Activated naive CD4-positive, alpha-beta T cell (primary cell): ENCODE measurements at regions not wholly inside any gene's neighbourhood (a gene's known extent, or its start where the extent isn't known, plus 50 kb on each side); places are given as distances from the start of the nearest gene placed in this dataset.

Experiments used
- DNase-seq, 4 experiments: peaks; one replicate each; lab custom pipeline; 2025; lab: John Stamatoyannopoulos, UW

DNA sequence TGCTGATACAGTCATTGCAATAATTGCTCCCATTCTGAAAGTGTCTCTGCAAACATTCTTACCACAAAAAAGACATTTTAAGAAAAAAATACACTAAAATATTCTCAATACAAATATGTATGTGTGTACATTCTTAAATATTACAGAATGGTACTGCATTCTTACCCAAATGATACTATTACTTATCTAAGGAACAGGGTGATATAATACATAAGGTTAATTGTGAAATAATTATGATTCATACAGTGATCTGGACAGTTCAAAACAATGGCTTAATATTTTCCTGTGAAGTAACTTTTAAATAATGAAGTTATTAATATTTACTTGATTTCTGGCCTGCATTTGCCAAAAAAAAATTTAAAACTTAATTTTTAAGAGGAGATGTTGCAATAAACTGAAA lies 694.6 kb downstream of the TUSC7 start:
- DNase-seq: no peak

DNA sequence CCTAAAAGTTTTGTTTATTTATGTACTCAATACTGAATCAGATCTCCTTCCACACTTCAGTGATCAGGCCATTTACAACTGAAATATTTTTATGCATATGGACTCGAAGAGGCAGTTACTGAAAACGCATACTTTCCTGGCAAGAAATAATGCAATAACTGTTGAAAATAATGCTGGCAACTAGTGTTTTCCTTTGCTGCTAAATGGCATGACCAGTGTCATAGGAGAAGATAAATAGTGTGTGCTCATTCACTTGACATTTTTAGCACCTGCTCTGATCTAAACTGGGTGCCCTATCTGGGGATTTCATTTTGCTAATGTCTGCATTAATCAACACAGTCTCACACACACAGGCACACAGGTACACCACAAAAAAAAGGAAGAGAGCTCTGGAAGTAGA lies 695.2 kb downstream of the TUSC7 start:
- DNase-seq: no peak

GRCh38 chr3:117405359-117405758 lies 695.8 kb downstream of the TUSC7 start:
- no peak for DNase-seq

DNA sequence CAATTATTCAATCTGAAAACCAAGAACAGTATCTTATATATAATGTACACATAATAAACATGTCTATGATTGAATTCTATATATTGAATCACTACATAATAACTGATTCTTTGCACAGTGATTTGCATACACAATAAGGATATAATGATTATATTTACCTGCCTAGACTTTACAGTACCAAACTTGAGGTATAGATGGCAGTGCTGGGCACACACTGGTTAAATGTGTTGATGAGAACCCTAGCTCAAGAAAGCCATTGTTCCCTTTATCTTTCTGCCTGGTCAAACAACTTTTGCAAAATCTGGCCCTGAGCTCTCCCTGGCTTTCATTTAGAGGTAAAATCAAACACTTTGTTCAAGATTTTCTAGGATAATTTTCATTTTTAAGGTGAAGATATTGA lies 697.7 kb downstream of the TUSC7 start:
- no peak for DNase-seq

GRCh38 chr3:117408811-117409210 lies 699.2 kb downstream of the TUSC7 start:
- no peak for DNase-seq

- DNase-seq: no peak
These were observed 699.7 kb downstream of the TUSC7 start for GRCh38 chr3:117409256-117409655.

- no peak for DNase-seq
These were observed 700.3 kb downstream of the TUSC7 start for GRCh38 chr3:117409701-117410459.

DNA sequence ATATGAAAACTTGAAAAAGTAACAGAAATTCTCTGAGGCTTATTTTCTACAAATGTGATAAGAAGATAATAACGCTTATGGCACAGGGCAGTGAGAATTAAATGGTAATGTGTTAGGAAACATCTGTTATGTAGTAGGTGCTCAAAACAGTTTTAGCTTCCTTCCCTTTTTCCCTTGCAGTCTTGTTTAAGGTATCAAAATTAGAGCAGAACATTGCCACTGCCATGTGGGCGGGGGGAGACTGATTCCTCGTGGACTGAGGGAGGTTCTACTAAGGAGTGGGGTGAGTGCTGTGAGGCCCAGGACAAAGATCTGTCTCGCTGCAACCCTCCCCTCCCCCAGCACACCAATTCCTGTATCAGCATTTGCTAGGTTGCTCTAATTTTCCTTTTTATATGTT lies 702.4 kb downstream of the TUSC7 start:
- DNase-seq: no peak

- no peak for DNase-seq
These were observed 707.8 kb downstream of the TUSC7 start for GRCh38 chr3:117417411-117417810.

GRCh38 chr3:117427081-117427480 lies 717.5 kb downstream of the TUSC7 start:
- no peak for DNase-seq

DNA sequence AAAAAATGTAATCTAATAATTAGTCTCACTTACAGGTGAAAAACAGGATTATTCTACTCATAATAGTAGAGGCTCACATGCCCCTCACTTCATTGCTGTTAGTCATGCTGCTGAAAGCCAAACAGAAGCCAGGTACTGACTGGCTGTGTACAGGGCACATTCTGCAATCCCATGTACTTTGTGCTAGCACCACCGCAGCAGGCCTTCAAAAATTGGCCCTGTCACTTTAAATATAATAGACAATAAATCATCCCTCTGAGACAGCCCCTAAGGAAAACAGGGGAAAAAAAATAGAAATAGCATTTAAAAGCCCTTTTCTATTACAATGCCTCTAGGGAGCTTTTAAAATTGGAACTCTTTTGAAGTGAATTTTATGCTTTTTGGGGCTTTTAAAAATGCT lies 723.8 kb downstream of the TUSC7 start:
- no peak for DNase-seq

DNA sequence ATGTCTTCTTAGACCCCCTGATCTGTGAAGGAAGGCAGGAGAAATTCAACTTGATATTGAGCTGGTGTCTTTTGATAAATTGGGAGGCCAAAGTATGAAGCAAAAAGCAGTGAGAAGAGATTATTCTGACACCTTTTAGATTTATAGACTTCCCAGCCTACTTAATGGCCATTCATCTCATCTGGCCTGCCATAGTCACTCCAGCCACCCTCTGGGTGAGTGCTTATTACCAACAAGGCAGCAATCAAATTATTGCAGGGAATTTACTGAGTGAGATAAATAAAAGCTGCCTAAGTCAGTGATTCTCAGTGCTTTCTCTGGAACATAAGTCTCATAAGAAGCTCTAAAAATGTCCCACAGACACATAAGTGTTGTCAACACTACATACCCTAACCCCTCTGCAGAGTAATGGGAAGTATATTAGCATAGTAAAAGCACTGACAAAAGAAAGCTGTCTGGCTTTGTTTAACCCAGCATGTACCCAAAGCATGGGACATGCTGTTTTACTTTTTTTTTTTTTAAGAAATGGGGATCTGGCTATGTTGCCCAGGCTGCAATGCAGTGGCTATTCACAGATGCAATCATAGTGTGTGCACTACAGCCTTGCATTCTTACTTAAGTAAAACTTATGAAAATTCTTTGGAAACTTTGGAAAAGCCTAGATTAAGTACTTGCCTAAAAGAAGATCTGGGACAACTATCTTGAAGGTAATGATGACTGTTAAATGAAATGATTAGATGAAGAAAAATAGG lies 725.3 kb downstream of the TUSC7 start:
- no peak for DNase-seq

GRCh38 chr3:117435506-117435905 lies 725.9 kb downstream of the TUSC7 start:
- DNase-seq: no peak

GRCh38 chr3:117439812-117440211 lies 730.2 kb downstream of the TUSC7 start:
- DNase-seq: no peak

DNA sequence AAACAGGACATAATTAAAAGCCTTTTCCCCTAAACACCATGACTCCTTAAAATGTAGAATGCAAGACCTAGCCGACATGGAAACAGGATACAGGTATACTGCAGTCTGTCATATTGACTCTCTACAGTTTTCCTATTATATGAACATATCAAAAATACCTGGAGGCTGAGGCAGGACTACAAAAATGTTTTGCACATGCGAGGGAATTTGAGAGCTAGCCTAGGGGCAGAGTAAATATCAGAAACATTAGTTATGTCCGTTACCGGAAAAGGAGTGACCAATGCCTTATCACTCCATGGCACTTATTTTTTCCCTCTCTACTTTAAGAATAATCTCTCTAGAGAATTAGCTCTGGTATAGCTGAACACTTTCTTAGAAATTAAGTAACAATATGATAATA lies 732.3 kb downstream of the TUSC7 start:
- no peak for DNase-seq

DNA sequence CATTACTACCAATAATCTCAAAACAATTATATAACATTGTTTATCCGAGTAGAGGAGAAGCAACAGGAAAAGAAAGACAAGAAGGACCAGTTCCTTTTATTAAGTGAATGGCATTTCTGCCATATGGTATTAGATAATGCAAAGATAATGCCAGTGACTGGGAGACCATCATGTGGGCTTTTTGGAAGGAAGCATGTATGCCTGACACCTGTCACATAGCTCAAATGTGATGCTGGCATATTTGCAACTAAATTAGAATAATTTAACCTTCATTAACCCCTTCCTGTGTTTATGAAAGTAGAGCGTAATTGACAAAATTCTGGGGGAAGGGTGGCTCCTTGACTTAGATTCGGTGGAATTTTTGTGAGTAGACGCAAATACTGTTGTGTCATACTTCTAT lies 733.0 kb downstream of the TUSC7 start:
- DNase-seq: no peak

GRCh38 chr3:117443014-117443413 lies 733.4 kb downstream of the TUSC7 start:
- DNase-seq: no peak

DNA sequence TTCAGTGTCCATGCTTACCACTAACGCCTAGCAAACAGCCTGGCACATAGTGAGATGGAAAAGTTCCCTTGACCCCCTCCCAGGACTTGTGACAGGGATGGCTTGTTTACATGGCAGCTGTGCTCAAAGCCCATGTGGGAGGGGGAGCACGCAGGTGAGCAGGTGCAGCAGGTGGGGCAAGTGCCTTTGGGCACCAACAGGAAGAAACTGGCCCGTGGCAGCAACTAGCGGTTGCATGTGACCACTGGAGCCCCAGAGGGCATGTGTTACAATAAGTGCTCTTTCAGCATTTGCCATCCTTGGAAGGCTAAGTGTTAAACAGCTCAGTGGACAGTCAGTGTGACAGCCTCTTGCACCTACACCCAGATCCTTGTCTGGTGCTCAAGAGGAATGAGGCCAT lies 734.6 kb downstream of the TUSC7 start:
- no peak for DNase-seq

DNA sequence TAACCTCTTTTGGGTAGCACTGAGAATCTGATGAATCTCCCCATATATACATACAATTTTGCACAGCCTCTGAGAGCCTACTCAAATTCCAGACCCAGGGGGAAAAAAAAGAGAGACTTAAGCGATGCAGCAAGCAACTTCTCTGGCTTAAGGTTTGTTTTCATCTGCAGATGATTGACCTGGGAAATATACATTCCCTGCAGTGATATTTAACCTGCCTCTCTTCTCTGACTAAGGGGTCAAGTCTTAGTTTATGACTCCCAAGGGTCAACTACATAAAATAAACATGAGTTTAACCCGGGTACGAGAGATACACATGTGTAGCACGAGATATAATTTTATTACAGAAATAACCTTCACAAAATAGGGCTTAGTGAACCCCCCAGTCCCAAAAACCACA lies 737.8 kb downstream of the TUSC7 start:
- no peak for DNase-seq

- DNase-seq: no peak
These were observed 740.4 kb downstream of the TUSC7 start for GRCh38 chr3:117450026-117450425.

DNA sequence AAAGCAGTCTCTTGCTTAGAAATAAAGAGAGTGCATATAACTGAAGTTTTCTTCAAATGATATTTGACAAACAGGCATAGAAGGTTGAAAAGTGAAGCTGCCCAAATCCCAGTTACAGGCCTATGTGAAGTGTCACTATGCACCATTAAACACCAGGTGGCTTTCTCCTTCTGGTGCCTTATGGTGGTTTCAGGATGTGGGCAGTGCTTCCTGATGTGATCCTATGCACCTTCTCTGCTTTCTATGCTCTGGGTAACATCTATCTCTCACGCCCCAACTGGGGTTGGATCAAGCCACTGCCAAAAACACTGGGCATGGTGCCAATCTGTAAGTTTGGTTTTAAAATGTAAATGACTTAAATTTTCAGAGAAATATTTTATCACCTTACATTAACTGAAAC lies 744.7 kb downstream of the TUSC7 start:
- no peak for DNase-seq

GRCh38 chr3:117454908-117455307 lies 745.3 kb downstream of the TUSC7 start:
- no peak for DNase-seq

DNA sequence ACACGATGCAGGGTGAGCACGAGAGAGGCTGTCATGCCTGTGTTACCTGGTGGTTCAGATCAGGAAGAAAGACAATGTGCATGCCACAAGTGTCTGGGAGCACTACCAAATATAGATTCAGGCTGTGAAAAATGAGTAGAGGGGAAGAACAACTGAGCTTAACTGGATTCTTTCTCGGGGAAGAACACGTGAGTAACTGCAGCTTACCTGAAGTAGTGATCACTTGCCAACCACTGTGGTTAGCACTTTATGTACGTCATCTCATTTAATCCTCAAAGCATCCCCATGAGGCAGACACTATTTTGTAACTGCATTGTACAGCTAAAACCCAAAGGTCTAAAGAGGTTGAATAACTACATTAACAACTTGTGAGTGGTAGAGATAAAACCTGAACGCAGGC lies 746.2 kb downstream of the TUSC7 start:
- DNase-seq: no peak
